IMR-90 (cell line): ENCODE measurements at regions not wholly inside any gene's neighbourhood (a gene's known extent, or its start where the extent isn't known, plus 50 kb on each side); places are given as distances from the start of the nearest gene placed in this dataset.

Source experiments
- ATAC-seq: fragments of 200-7000 bp; cut with Tn5 transposase; 2 replicates; pipeline ENCODE4 v1.9.1; 2020; ENCODE audit warnings: low read depth, mild to moderate bottlenecking, moderate library complexity
- BruUV-seq: library from RNA; stranded (reverse); fragments of 400-500 nt; replicated peaks from 2 replicates; lab custom pipeline; 2021; lab: Mats Ljungman, UMichigan
- CTCF ChIA-PET: fragments of 300-600 bp; formaldehyde crosslinking; extraction: SDS; loops from one replicate; lab custom pipeline; 2021; ENCODE audit warnings: antibody characterized with exemption; lab: Yijun Ruan, JAX
- POLR2A ChIA-PET: fragments of 300-600 bp; sonication (Branson Sonifier 250); formaldehyde crosslinking; loops from one replicate; lab custom pipeline; 2022; ENCODE audit warnings: antibody characterized with exemption; ENCODE audit not compliant: unreplicated experiment; lab: Charles Lee
- DNase-seq: peaks from one replicate; pipeline ENCODE4 v3.0.0; 2013
- H2AFZ ChIP-seq: replicated peaks from 2 replicates; pipeline ENCODE3; 2013; ENCODE audit warnings: low read length, mild to moderate bottlenecking; ENCODE audit not compliant: poor library complexity
- H2AK5ac ChIP-seq: 2 replicates; pipeline ENCODE4 v1.6.1; 2013; ENCODE audit warnings: low read depth, low read length, inconsistent platforms
- H2AK9ac ChIP-seq: replicated peaks from 2 replicates; pipeline ENCODE3; 2013; ENCODE audit warnings: mild to moderate bottlenecking, low read depth, low read length, moderate library complexity; ENCODE audit not compliant: poor library complexity
- H2BK120ac ChIP-seq: 2 replicates; pipeline ENCODE4 v1.6.1; 2013; ENCODE audit warnings: low read depth, low read length, inconsistent platforms
- H2BK15ac ChIP-seq: 3 replicates; pipeline ENCODE4 v1.6.1; 2013; ENCODE audit warnings: low read depth, low read length, inconsistent platforms
- H2BK20ac ChIP-seq: 2 replicates; pipeline ENCODE4 v1.6.1; 2013; ENCODE audit warnings: low read depth, mild to moderate bottlenecking, inconsistent platforms, low read length, moderate library complexity
- H2BK5ac ChIP-seq: 2 replicates; pipeline ENCODE4 v1.6.1; 2013; ENCODE audit warnings: mild to moderate bottlenecking, low read depth, low read length, inconsistent platforms; ENCODE audit not compliant: poor library complexity, severe bottlenecking
- H3K14ac ChIP-seq: replicated peaks from 2 replicates; pipeline ENCODE4 v1.6.1; 2013; ENCODE audit warnings: low read depth, low read length, inconsistent platforms
- H3K18ac ChIP-seq: 2 replicates; pipeline ENCODE4 v1.6.1; 2013; ENCODE audit warnings: low read depth, low read length, control low read depth
- H3K23ac ChIP-seq: 2 replicates; pipeline ENCODE4 v1.6.1; 2013; ENCODE audit warnings: low read depth, low read length, inconsistent platforms
- H3K27ac ChIP-seq: 2 replicates; pipeline ENCODE4 v1.5.1; 2013; ENCODE audit warnings: mild to moderate bottlenecking, control low read depth, low read length; ENCODE audit not compliant: insufficient read depth
- H3K27me3 ChIP-seq: 2 replicates; pipeline ENCODE4 v1.6.1; 2013; ENCODE audit warnings: low read length; ENCODE audit not compliant: control insufficient read depth, insufficient read depth
- H3K36me3 ChIP-seq: 2 replicates; pipeline ENCODE4 v1.6.1; 2013; ENCODE audit warnings: low read length, mixed read lengths; ENCODE audit not compliant: control insufficient read depth, insufficient read depth
- H3K4ac ChIP-seq: 2 replicates; pipeline ENCODE4 v1.6.1; 2013; ENCODE audit warnings: low read depth, low read length, inconsistent platforms
- H3K4me1 ChIP-seq: 2 replicates; pipeline ENCODE4 v1.6.1; 2013; ENCODE audit warnings: low read length, mixed read lengths; ENCODE audit not compliant: control insufficient read depth, insufficient read depth
- H3K4me2 ChIP-seq: 2 replicates; pipeline ENCODE4 v1.6.1; 2013; ENCODE audit warnings: low read depth, mild to moderate bottlenecking, control low read depth, low read length, moderate library complexity
- H3K4me3 ChIP-seq: 2 replicates; pipeline ENCODE4 v1.5.1; 2013; ENCODE audit warnings: low read depth, mild to moderate bottlenecking, control low read depth, low read length, moderate library complexity; ENCODE audit not compliant: insufficient read depth
- H3K56ac ChIP-seq: 2 replicates; pipeline ENCODE4 v1.6.1; 2013; ENCODE audit warnings: low read length, inconsistent platforms; ENCODE audit not compliant: insufficient read depth; ENCODE audit errors: extremely low read depth
- H3K79me1 ChIP-seq, 2 experiments: 2 replicates each; pipeline ENCODE4 v1.6.1; 2013; ENCODE audit warnings: low read length in 2 of 2, inconsistent platforms in 1 of 2, low read depth in 1 of 2
- H3K9ac ChIP-seq: 2 replicates; pipeline ENCODE4 v1.6.1; 2013; ENCODE audit warnings: low read depth, low read length, control low read depth
- H3K9me1 ChIP-seq: 2 replicates; pipeline ENCODE4 v1.6.1; 2013; ENCODE audit warnings: low read length, inconsistent platforms; ENCODE audit not compliant: insufficient read depth
- H3K9me3 ChIP-seq: 2 replicates; pipeline ENCODE4 v1.6.1; 2013; ENCODE audit warnings: low read length; ENCODE audit not compliant: control insufficient read depth, insufficient read depth
- H4K20me1 ChIP-seq: 2 replicates; pipeline ENCODE4 v1.6.1; 2013; ENCODE audit warnings: low read length, inconsistent platforms; ENCODE audit not compliant: insufficient read depth
- H4K5ac ChIP-seq: 2 replicates; pipeline ENCODE4 v1.6.1; 2013; ENCODE audit warnings: mild to moderate bottlenecking, low read depth, low read length, control low read depth
- H4K8ac ChIP-seq, 2 experiments: 2 replicates each; pipeline ENCODE4 v1.6.1; 2013; ENCODE audit warnings: low read depth in 2 of 2, low read length in 2 of 2, control low read depth in 1 of 2, inconsistent platforms in 1 of 2
- H4K91ac ChIP-seq: 2 replicates; pipeline ENCODE4 v1.6.1; 2013; ENCODE audit warnings: low read depth, low read length, inconsistent platforms; ENCODE audit not compliant: insufficient read depth
- BHLHE40 ChIP-seq: fragments of 150-350 bp; IDR thresholded peaks from 2 replicates; pipeline ENCODE4 v1.6.1; 2016; ENCODE audit warnings: mild to moderate bottlenecking, low read depth, low read length
- RAD21 ChIP-seq: IDR thresholded peaks from 2 replicates; pipeline ENCODE4 v1.6.1; 2012; ENCODE audit warnings: low read length, improper control_type of control experiment
- RCOR1 ChIP-seq: IDR thresholded peaks from 2 replicates; pipeline ENCODE4 v1.6.1; 2012; ENCODE audit warnings: mild to moderate bottlenecking, low read length, improper control_type of control experiment; ENCODE audit not compliant: insufficient replicate concordance
- WGBS, 2 experiments: methylation state at CpG; one replicate each; pipeline versions ENCODE4 v1.1.5 to v1.1.7; 2013; ENCODE audit warnings: missing lambda C conversion rate in 2 of 2; ENCODE audit not compliant: insufficient read length in 1 of 2; ENCODE audit errors: extremely low coverage in 2 of 2; 5-methylcytosine and 5-hydroxymethylcytosine counted together
- dilution Hi-C: fragments of 300-500 bp; cut with HindIII; formaldehyde crosslinking; loops from one replicate; pipeline ENCODE4 v1.14.3; 2018; ENCODE audit warnings: low sequenced_read_pairs; ENCODE audit not compliant: unreplicated experiment
- in situ Hi-C: fragments of 300-500 bp; cut with MboI; formaldehyde crosslinking; loops from 3 replicates; pipeline ENCODE4 v1.14.3; 2019; ENCODE audit warnings: low sequenced_read_pairs, inconsistent platforms, mixed read lengths
- intact Hi-C: fragments of 100-400 bp; cut with micrococcal nuclease; formaldehyde crosslinking; loops from 2 replicates; pipeline ENCODE4 v1.10.0; 2022

GRCh38 chr3:83928391-83928790, 1030.4 kb upstream of the CADM2 start:
- Histone ChIP-seq H4K20me1 (no peaks in the 10 kb centered on the region), H3K79me1 (no peaks in the 10 kb centered on the region), H3K9me3 (peaks cover 21% of the 10 kb centered on the region), H3K14ac (no peak overlapping the region), H3K23ac (no peak overlapping the region), H3K56ac (no peak overlapping the region), H4K5ac (no peak overlapping the region), H2AFZ (no peak overlapping the region), H3K27me3 (no peaks in the 10 kb centered on the region), H2BK5ac (no peak overlapping the region), H3K9me1 (no peaks in the 10 kb centered on the region), H2AK9ac (no peak overlapping the region), H3K36me3 (no peaks in the 10 kb centered on the region), H3K27ac (no peak overlapping the region), H3K4me1 (no peaks in the 10 kb centered on the region), H3K18ac (no peak overlapping the region), H3K4ac (no peak overlapping the region), H2BK120ac (no peak overlapping the region), H4K91ac (no peak overlapping the region), H3K9ac (no peak overlapping the region), H4K8ac (no peak overlapping the region), H2AK5ac (no peak overlapping the region), H3K4me3 (no peak overlapping the region), H2BK15ac (no peak overlapping the region), H3K4me2 (no peak overlapping the region), H2BK20ac (no peak overlapping the region)
- no TSS peak for BruUV-seq
- intact Hi-C loops (no loop called here), in situ Hi-C loops (no loop called here), dilution Hi-C loops (no loop called here)
- ChIA-PET POLR2A (no interaction called here), CTCF (no interaction called here)
- no peak for TF ChIP-seq RCOR1
- TF ChIP-seq RAD21: 0 out of 2 replicates have a peak, but pooled peaks have one; percentile 3
- no peak for TF ChIP-seq BHLHE40
- DNase-seq (no peak), ATAC-seq (no peak)
- no CpG with 5 or more reads among the region's 3 CpGs for WGBS, 2 experiments
